ENCODE measurements at regions not wholly inside any gene's neighbourhood (a gene's known extent, or its start where the extent isn't known, plus 50 kb on each side); places are given as distances from the start of the nearest gene placed in this dataset.

- no peak for TF ChIP-seq CTCF (conservative IDR thresholded peaks at IDR 0.05 in 1 of 2, IDR thresholded peaks at IDR 0.05 in 1 of 2; ENCODE audit: extremely low read depth in 1 of 2, insufficient read depth in 1 of 2, low read depth in 1 of 2, low read length in 2 of 2)
- TF ChIP-seq EZH2 (IDR thresholded peaks at IDR 0.05; ENCODE audit: borderline replicate concordance, low read length) = no peak
These were observed 921.8 kb downstream of the VRK1 start for GRCh38 chr14:97718886-97719442.

Data from mammary epithelial cell (primary cell).